GM12872 (cell line): ENCODE measurements at regions not wholly inside any gene's neighbourhood (a gene's known extent, or its start where the extent isn't known, plus 50 kb on each side); places are given as distances from the start of the nearest gene placed in this dataset.

ENCODE experiments used
- TF ChIP-seq, protein P1 (sequence below): IDR thresholded peaks from 3 replicates; pipeline ENCODE4 v1.5.1; 2011; ENCODE audit warnings: low read depth, mild to moderate bottlenecking, low read length, moderate library complexity; ENCODE audit not compliant: insufficient read depth

DNA sequence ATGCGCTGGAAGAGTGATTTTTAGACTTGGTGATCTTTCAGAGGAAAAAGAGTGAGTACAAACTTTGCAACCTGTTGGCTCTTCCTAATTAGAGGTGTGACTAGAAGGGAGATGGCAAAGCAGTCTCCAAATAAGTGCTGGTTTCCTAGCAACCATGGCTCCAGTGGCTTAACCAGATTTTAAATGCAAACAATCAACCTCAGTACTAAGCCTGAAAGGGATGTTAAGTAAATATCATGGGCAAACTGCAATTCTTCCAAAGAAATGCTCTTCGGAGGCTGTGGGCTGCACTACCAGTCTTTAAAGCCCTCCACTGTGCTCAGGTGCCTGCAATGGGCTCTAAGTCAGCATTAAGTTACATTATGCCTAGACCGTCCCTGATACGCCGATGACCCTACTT is 678.1 kb upstream of the CCDC54 start:
- TF ChIP-seq, protein P1, sequence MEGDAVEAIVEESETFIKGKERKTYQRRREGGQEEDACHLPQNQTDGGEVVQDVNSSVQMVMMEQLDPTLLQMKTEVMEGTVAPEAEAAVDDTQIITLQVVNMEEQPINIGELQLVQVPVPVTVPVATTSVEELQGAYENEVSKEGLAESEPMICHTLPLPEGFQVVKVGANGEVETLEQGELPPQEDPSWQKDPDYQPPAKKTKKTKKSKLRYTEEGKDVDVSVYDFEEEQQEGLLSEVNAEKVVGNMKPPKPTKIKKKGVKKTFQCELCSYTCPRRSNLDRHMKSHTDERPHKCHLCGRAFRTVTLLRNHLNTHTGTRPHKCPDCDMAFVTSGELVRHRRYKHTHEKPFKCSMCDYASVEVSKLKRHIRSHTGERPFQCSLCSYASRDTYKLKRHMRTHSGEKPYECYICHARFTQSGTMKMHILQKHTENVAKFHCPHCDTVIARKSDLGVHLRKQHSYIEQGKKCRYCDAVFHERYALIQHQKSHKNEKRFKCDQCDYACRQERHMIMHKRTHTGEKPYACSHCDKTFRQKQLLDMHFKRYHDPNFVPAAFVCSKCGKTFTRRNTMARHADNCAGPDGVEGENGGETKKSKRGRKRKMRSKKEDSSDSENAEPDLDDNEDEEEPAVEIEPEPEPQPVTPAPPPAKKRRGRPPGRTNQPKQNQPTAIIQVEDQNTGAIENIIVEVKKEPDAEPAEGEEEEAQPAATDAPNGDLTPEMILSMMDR = no peak

DNA sequence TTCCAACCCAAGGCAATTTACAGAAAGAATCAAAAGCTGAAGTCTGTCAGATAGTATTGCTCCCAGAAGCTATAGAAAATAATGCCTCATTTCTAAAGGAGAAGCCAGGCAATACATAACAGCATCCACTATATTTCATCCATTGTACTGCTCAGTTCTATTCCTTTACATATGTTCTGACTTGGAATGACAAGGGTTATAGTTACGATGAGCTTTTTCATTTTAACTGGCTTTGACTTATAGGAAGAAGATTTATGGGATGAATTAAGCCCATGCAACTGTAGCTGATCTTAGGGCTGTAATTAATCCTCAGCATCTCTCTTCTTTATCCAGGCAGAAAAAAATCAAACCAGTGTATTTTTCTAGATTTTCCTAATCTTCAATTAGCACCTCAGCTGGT is 676.3 kb upstream of the CCDC54 start:
- TF ChIP-seq, protein P1 = no peak

DNA sequence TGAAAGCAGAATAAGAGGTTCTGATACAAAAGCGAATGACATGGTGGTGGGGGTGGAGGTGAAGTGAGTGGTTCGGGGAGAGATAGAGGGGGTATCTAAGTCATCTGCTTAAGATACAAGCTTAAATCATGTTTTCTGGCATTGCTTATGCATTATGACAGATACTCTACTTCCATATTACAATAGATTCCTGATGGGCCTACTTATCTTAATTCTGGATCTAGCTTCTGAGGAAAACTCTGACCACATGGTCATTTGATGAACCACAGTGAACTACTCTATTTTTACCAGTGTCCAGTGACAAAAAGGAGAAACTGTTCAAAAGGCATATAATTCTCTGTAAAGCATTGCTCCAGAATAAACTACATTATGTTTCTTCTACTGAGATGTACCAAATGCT is 673.7 kb upstream of the CCDC54 start:
- TF ChIP-seq, protein P1 = no peak

DNA sequence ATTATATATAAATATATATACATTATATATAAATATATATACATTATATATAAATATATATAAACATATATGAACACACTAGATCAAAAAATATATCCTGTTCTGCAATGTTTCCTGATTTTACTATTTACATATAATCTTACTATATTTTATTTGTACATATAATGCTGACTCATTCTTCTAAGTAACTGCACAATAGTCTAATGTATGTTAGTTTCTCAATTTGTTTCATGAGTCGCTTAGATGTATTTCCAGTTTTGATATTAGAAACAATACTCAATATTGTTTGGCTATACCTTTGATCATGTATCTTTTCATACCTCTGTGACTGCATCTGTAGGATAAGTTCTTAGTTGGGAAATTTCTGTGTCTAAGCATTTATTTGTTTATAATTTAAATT is 669.9 kb upstream of the CCDC54 start:
- TF ChIP-seq, protein P1 = no peak

DNA sequence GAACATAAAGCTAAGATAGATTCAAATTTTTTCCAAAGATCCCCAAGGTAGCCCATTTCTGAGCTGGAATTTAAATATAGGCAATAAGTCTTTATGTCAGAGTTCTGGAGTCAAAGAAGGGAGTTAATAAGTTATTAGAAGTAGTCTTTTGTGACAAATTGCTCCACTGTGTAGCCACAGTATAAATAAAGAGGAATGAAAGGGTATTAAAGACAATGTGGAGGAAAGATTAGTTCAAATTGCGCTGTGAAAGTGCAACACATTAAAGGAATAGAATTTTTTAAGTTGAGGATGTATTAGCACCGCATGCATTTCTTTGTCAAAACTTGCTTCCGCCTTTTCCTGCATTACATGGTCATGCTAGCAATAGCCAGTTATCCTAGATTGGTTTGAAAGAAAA is 666.6 kb upstream of the CCDC54 start:
- TF ChIP-seq, protein P1 = no peak

GRCh38 chr3:106711650-106712049 is 665.6 kb upstream of the CCDC54 start:
- TF ChIP-seq, protein P1 = no peak

DNA sequence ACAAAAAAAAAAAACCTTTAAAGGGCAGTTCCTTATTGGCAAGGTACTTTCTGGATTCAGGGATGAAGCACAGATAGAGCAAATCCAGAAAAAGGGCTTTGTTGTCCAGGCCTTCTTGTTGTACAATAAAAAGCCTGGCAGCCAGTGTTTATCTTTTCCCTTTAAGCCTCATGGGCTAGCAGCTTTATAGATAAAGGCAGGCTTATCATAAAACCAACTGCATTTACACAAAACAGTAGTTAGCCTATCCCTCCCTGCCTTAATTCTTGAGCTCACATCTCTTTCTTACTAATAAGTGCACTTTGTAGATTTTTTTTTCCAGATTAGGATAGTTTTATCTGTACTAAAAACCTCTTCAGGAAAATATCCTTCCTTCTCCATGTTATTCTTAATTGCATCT is 662.8 kb upstream of the CCDC54 start:
- TF ChIP-seq, protein P1 = no peak

GRCh38 chr3:106715286-106715685 is 662.0 kb upstream of the CCDC54 start:
- TF ChIP-seq, protein P1 = no peak
